Islet precursor cell (in vitro differentiated cells): ENCODE measurements at regions not wholly inside any gene's neighbourhood (a gene's known extent, or its start where the extent isn't known, plus 50 kb on each side); places are given as distances from the start of the nearest gene placed in this dataset.
"Not testable (repeated sequence)": the region's sequence is repeated elsewhere in the genome, so short reads cannot be mapped to it uniquely, and the experiment has no call there.

Experiments used
- DNase-seq: peaks from one replicate; pipeline ENCODE4 v3.0.0-alpha.2; 2018

DNA sequence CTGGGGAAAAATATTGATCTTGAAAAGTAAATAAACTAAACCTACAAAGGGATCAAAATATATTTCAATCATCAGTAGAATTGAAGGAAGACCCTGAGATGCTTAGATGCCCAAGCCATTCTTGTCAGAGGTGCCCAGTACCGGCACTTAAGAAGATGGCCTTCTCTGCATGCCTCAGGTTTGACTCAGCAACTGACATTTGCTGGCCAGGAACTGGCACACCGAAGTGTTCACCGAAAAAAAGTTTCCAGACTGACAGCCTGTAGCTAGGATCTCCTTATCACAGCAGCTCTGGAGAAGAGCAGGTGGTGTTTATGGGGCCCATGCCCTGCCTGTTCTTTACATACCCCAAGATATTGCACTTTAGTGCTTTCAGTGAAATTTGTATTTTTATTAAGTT is 203.2 kb downstream of the MOXD1 start:
- no peak for DNase-seq

- DNase-seq: no peak
These were observed 206.7 kb downstream of the MOXD1 start for GRCh38 chr6:132194529-132194928.

DNA sequence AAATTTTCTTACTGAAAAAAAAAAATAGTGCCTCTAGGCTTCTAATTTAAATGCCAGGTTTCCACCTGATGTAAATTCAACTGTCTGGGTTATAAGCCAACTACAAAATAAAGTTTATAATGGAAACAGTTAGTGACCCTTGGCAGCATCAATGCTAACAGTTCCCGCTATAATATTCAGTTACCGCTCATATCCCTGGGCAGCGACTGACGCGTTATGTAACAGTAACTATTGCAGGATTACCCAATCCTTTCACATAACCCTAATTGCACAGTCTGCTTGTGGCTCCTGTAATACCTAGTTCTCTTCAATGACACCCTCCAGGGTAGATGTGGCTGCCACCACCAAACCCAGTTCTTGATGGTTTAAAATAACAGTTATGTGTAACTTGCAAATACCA is 208.6 kb downstream of the MOXD1 start:
- DNase-seq: no peak

DNA sequence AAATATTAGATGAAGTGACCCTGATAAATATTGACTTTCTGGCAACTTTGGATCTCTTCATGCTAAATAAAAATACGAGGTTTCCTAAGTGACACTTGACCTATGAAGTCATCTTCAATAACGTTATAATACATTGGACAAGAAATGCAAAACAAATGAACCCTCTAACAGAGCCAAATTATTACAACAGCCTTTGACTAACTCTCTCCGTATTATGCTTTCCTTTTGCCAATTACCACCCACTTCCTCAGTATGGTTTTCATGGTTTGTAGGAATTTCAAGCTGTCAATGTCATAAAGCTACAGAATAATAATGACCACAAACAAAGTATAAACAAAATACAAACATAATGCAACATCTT is 210.5 kb downstream of the MOXD1 start:
- DNase-seq: no peak

GRCh38 chr6:132190097-132190814 is 211.0 kb downstream of the MOXD1 start:
- no peak for DNase-seq

DNA sequence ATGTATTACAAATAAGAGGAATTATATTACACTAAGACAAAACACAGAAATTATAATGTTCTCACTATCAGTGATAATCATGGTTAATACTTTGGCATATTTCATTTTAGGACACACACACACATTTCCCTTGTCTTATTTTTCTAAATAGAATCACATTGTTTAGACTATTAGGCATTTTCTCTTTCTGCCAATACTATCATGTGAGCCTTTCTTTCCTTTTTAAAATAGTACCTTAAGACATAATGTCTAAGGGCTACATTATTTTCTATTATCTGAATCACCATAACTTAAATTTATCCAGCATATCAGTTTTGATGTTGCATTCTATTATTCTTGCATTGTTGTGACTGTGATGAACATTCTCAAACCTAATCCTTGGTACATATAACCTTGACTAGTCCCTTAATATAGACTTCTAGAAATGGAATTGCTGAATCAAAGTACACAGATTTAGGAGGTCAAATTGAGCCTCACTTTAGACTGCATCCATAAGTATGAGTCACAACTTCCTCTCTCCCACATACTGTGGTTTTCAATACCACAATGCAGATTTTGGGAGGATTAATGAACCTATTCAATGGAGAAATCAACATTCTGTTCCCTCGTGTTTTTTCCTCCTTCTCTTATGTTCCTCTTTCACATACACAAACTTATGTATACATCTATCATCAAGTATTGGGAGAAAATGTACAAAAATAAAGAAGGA is 212.6 kb downstream of the MOXD1 start:
- DNase-seq: no peak

DNA sequence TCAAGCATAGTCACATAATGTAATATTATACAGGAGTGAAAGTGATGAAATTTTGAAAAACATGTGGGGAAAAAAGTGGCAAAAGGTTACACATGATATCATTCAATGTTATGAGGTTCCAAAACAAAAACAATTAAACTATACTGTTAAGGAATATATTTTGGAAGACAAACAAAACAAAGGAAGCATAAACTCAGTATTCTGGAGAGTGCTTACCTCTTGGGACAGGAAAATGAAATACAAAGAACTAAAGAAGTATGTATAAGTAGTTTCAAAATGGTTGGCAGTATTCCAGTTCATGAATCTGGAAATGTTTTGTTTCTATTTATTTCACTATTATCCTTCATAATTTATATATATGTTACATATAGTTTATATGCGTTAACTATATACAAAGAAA is 213.5 kb downstream of the MOXD1 start:
- no peak for DNase-seq

DNA sequence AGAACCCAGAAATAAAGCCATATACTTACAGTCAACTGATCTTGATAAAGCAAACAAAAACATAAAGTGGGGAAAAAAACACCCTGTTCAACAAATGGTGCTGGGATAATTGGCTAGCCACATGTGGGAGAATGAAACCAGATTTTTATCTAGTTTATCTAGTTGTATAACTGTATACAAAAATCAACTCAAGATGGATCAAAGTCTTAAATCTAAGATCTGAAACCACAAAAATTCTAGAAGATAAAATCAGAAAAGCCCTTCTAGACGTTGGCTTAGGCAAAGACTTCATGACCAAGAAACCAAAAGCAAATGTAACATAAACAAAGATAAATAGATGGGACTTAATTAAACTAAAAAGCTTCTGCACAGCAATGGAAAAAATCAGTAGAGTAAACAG is 216.3 kb downstream of the MOXD1 start:
- DNase-seq: not testable (repeated sequence)

GRCh38 chr6:132179955-132180354 is 221.3 kb downstream of the MOXD1 start:
- DNase-seq: no peak

- DNase-seq: no peak
These were observed 223.7 kb upstream of the CCN2 start for GRCh38 chr6:132174919-132175318.

DNA sequence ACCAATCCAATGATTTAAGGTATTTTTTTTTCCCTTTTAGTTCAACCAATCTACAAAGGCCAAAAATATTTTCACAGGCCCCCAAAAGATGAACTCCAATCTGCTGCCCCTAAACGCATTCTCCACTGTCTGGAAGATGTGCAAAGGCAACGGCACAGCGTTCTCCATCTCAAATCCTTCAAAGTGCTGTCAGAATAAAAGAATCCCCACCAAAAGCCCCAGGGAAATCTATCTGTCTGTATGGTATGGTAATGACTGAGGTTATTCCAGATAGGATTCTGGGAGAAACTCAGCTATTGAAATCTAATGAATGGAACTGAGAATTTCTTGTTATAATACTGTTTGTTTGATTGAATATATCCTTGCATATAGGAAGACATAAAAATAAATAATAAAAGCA is 217.8 kb upstream of the CCN2 start:
- DNase-seq: no peak

DNA sequence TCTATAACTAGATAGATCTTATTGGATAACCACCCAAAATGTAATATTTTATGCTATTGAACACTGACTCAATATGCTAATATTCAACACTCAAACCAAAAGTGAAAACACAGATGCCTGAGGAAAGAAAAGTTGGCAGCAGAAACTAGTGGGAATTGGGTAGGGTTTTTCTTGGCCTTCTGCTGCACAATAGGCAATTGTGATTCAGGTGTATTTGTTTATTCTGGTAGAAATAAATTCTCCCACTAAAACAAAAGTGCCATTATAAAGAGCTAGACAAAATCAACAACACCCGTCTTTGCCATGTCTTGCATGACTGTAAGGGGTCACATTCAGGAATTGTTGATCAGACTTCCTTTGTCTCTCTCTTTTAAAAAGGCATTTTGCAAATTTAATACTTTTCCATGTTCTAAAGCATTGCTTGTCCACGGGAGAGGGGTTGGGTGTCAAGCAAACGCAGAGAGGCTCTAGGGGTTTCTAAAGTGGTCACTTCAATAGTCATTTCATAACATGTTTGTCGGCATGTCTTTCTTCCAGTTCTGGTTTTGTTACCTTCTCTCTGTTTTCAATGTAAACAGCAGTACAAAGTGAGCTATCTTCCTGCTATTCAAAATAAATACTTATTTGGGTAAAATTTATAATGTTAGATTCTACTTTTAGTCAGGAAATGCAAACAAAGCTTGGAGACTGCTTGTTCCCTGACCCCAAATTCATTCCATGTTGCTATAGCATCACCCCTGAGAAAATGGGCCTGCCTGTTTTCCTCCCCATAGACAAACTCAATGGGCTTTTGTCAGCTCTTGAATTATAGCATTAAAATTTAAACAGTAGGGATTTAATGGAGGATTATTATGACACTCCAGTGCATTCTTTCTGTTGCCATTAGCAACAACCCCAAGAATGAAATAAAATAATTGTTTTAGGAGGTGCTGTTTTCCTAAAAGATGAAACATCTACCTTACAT is 217.0 kb upstream of the CCN2 start:
- DNase-seq: no peak

DNA sequence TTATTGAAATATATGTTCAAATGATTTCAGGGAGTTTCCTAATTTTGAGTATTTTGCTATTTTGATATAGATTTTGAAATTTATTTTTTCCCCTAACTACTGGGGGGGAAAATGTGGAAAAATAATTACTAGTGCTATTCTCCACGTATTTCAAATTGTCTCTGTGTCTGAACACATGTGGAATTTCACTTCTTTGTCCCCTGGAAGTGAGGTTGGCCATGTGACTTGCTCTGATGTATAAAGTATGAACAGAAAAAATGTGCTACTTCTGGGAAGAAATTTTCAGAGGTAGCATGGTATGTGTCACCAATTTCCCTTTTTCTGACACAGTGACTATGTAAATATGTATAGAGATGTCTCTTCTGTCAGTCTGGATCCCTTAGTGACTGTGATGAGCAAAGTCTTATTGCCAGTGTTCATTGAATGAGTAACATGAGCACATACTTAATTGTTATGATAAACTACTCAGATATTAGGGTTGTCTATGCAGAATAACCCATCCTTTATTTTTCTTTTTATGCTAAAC is 215.4 kb upstream of the CCN2 start:
- DNase-seq: no peak

GRCh38 chr6:132165677-132166076 is 214.5 kb upstream of the CCN2 start:
- DNase-seq: no peak

DNA sequence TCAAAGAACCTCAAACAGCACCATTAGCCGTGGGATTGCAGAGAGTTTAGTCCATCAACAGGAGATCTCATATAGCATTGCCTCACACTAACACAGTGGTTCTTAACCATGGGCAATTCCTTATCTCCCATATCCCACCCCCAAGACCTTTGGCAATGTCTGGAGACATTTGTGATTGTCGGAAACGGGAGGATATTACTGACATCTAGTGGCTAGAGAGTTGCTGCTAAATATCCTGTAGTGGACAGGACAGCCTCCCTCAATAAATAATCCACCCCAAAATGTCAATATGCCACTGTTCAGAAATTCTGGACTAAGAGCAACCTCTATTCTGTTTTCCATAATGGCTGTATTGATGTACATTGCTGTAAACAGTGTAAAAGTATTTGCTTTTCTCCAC is 210.1 kb upstream of the CCN2 start:
- DNase-seq: no peak

DNA sequence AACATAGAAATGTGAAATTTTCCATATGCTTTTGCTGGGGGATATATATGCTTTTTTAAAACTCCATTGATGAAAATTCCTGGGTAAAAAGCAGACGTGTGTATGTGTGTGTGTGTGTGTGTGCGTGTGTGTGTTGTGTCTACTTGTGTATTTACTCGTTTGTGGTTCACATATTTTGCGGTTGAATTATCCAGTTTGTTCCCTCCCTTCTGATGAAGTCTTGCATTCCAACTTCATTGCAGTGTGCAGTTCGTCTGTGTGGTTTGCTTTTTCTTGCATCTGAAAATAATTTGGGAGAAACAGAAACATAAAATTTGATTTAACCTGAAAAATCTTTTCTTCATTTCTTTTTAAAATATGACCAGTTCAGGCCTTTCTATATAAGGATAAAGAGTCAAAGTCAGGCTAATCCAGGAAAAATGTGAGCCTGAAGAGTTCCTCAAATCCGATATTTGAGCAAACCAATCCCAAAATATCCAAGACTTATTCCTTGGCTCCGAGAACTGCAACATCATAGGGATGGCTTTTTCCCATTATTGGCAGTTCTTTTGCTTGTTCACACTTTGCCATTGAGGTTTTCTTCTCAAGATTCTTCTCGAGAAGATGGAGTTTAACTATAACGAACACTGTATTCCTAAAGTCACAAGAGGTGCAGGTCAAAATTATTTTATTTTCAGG is 202.2 kb upstream of the CCN2 start:
- no peak for DNase-seq

GRCh38 chr6:132147530-132148011 is 196.4 kb upstream of the CCN2 start:
- no peak for DNase-seq

GRCh38 chr6:132144456-132144855 is 193.3 kb upstream of the CCN2 start:
- DNase-seq: no peak

DNA sequence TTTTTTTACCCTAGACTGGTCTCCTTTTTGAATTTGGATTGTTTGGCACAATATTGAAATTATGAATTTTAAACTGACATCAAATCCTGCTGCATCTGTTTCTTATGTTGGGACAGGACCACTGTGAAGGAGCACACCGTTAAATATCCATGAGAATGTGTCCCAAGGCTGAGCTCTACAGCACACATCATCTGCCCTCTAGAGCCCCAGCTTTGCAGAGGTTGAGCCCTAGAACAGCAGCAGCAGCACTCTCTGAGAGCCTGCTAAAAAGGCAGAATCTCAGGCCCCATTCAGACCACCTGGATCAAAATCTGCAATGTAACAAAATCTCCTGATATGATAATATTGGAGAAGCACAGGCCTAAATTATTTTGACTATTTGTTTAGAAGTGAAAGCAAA is 192.1 kb upstream of the CCN2 start:
- no peak for DNase-seq

DNA sequence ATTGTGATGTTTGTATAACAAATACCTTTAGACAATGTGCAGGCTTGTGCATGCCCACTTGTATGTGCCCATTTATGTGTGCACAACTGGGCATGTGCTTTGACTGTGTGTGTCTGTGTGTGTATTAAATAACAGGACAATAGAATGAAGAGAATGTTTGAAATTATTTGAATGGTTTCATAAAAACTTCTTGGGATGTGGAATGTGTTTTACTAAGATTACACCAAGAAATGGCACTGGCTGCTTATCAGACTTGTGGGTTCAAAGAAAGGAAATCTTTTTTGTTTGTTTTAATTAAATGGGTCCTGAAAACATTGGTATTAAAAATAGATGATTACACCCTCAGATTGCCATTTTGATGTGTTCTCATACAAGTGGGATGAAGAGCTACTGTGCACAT is 191.6 kb upstream of the CCN2 start:
- DNase-seq: no peak

- DNase-seq: no peak
These were observed 191.1 kb upstream of the CCN2 start for GRCh38 chr6:132142308-132142707.

DNA sequence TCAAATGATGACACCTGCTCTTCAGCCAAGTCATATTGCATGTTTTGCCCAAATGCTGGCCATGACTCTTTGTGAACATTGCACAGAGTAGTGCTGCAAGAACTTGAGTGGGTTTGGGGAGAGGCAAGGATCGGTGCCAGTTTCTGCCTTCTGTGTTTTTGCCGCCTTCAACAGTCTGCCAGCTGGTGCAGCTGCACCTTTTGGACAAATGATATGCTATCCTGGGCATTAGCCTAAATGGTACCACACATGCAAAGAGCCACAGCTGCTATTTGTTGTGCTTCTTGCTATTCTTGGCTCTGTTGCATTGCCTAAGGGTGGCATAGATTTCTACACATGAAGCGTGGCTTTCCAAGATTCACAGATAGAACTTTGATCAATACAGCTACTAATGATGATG is 189.0 kb upstream of the CCN2 start:
- DNase-seq: no peak

DNA sequence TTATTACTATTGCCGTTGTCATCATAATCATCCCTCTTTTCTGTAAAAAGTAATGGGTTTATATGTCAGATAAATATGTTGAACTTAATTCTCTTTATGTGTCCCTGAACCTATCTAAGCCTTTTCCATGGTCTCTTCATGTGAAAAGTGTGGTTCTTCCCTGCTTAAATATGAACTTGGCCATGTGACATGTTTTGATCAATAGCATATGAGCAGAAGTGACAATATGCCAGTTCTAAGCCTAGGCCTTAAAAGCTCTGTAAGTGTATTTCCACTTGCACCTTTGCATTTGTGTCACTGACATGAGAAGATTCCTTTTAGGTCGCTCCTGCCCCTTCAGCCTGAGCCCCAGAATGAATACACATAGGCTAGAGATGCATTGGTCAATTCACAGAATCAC is 188.4 kb upstream of the CCN2 start:
- no peak for DNase-seq
